Ovary (tissue), 3 donors: ENCODE measurements at regions not wholly inside any gene's neighbourhood (a gene's known extent, or its start where the extent isn't known, plus 50 kb on each side); places are given as distances from the start of the nearest gene placed in this dataset.

Experiments
- CTCF ChIP-seq, 3 donors: fragments of 450-650 bp in 2 of 3; fragments of 200-600 bp in 1 of 3; IDR thresholded peaks; one replicate each; pipeline versions ENCODE4 v1.5.1 to v1.8.0; 2016 to 2022; ENCODE audit warnings: antibody characterized with exemption in 3 of 3, mild to moderate bottlenecking in 1 of 3
- EP300 ChIP-seq: sonication (generic); formaldehyde crosslinking; IDR thresholded peaks from one replicate; pipeline ENCODE4 v1.6.1; 2017; ENCODE audit warnings: antibody characterized with exemption
- POLR2A ChIP-seq: fragments of 450-650 bp; IDR thresholded peaks from one replicate; pipeline ENCODE4 v1.6.1; 2017; ENCODE audit warnings: antibody characterized with exemption, mild to moderate bottlenecking, moderate library complexity
- donor health status: DM: no; HTN: no; CAD: no.

- TF ChIP-seq CTCF (IDR thresholded peaks at IDR 0.05) (no peak), POLR2A (no peak), EP300 (no peak)
Measured at GRCh38 chr15:36400936-36401585, 178.4 kb upstream of the CDIN1 start.
